ENCODE measurements at regions not wholly inside any gene's neighbourhood (a gene's known extent, or its start where the extent isn't known, plus 50 kb on each side); places are given as distances from the start of the nearest gene placed in this dataset.

GRCh38 chr6:16930432-16930831, 169.2 kb upstream of the ATXN1 start:
- no peak overlapping the region for H3K27ac ChIP-seq
- no peak overlapping the region for H3K4me2 ChIP-seq
- H3K36me3 ChIP-seq = no peaks in the 10 kb centered on the region
- no peak for TF ChIP-seq Cebpa-rat (IDR thresholded peaks at IDR 0.05)
- H3K27me3 ChIP-seq = no peaks in the 10 kb centered on the region
- H4K20me1 ChIP-seq = no peaks in the 10 kb centered on the region
- H3K9me3 ChIP-seq (replicated peaks in 1 of 11) = no peaks in the 10 kb centered on the region
- H3K4me1 ChIP-seq = no peaks in the 10 kb centered on the region
- H3K9ac ChIP-seq = no peak overlapping the region
- no peak overlapping the region for H3K4me3 ChIP-seq

- H3K4me1 ChIP-seq = no peaks in the 10 kb centered on the region
- no peaks in the 10 kb centered on the region for H3K36me3 ChIP-seq
- no peak for TF ChIP-seq Cebpa-rat (IDR thresholded peaks at IDR 0.05)
- no peaks in the 10 kb centered on the region for H4K20me1 ChIP-seq
- no peak overlapping the region for H3K9ac ChIP-seq
- H3K27me3 ChIP-seq = no peaks in the 10 kb centered on the region
- no peak overlapping the region for H3K27ac ChIP-seq
- H3K9me3 ChIP-seq (replicated peaks in 1 of 11) = no peaks in the 10 kb centered on the region
- H3K4me3 ChIP-seq = no peak overlapping the region
- no peak overlapping the region for H3K4me2 ChIP-seq
Measured at GRCh38 chr6:16929809-16930208, 168.5 kb upstream of the ATXN1 start.

DNA sequence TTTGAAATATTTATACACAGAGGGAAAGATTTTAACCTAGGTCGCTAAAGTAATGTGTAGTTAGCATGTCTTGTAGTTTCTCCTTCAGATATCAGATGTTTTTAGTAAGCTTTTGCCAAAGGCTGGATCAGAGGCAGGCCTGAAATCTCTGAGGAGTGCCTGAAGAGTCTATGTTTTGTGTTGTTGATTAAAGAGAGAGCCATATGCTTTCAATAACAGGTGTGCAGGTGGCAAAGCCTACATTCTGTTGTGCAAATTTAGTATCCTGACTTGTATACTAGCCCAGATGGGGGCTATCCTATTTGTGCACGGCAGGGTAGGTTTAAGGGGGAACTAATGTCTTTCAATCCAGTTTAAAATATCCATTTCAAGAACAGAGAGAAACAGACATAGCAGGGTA, 167.1 kb upstream of the ATXN1 start:
- no peaks in the 10 kb centered on the region for H3K9me3 ChIP-seq (replicated peaks in 1 of 11)
- H3K4me2 ChIP-seq = no peak overlapping the region
- H3K4me3 ChIP-seq = no peak overlapping the region
- H3K36me3 ChIP-seq = no peaks in the 10 kb centered on the region
- H3K9ac ChIP-seq = no peak overlapping the region
- H4K20me1 ChIP-seq = no peaks in the 10 kb centered on the region
- no peaks in the 10 kb centered on the region for H3K4me1 ChIP-seq
- no peak overlapping the region for H3K27ac ChIP-seq
- no peak for TF ChIP-seq Cebpa-rat (IDR thresholded peaks at IDR 0.05)
- H3K27me3 ChIP-seq = no peaks in the 10 kb centered on the region

GRCh38 chr6:16927205-16927604, 165.9 kb upstream of the ATXN1 start:
- Histone ChIP-seq H3K4me2 (no peak overlapping the region), H3K4me1 (no peaks in the 10 kb centered on the region), H3K9me3 (replicated peaks in 1 of 11) (no peaks in the 10 kb centered on the region; a peak in 1 of 22 replicates), H3K27me3 (no peaks in the 10 kb centered on the region), H3K27ac (no peak overlapping the region), H3K4me3 (no peak overlapping the region), H4K20me1 (no peaks in the 10 kb centered on the region), H3K36me3 (no peaks in the 10 kb centered on the region), H3K9ac (no peak overlapping the region)
- no peak for TF ChIP-seq Cebpa-rat (IDR thresholded peaks at IDR 0.05)

DNA sequence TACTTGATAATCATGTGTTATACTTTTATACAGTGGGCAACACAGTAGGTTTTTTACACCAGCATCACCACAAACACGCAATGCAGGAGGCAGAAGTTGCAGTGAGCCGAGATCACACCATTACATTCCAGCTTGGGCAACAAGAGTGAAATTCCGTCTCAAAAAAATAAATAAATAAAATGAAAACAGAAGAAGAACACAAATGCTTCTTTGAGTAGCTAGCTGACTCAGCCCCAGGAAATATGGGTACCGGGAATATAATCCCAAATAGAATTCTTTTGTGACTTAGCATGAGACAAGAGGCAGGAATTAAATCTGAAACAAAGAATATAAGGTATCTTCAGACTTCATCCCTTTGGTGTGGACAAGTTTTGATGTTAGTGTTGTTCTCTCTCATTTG, 164.2 kb upstream of the ATXN1 start:
- Histone ChIP-seq H3K9me3 (replicated peaks in 1 of 11) (no peaks in the 10 kb centered on the region; a peak in 1 of 22 replicates), H3K9ac (no peak overlapping the region), H3K27ac (no peak overlapping the region), H3K4me1 (no peaks in the 10 kb centered on the region), H3K27me3 (no peaks in the 10 kb centered on the region), H3K4me3 (no peak overlapping the region), H3K4me2 (no peak overlapping the region), H3K36me3 (no peaks in the 10 kb centered on the region), H4K20me1 (no peaks in the 10 kb centered on the region)
- TF ChIP-seq Cebpa-rat (IDR thresholded peaks at IDR 0.05) = no peak

DNA sequence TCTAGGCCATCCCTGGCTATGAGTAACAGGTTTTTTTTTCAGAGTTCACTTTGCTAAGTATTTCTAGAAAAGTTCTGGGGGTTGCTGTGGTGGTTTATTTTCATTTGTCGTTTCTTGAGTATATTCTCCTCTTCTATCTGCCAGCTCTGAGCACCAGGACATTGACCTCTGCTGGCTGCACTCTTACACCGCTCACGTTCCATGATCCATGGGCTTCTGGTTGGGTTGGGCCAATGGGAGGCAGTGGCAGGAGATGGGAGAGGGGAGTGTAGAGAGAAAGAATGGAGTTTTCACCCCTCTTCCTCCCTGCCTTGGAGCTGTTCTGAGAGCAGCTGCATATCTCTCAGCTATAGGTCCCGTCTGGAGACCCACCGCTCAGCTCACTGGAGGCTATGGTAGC, 161.0 kb upstream of the ATXN1 start:
- no peak overlapping the region for H3K9ac ChIP-seq
- no peaks in the 10 kb centered on the region for H3K36me3 ChIP-seq
- H3K4me3 ChIP-seq = no peak overlapping the region
- no peak overlapping the region for H3K27ac ChIP-seq
- H3K4me2 ChIP-seq = no peak overlapping the region
- no peaks in the 10 kb centered on the region for H3K27me3 ChIP-seq
- H3K4me1 ChIP-seq = no peaks in the 10 kb centered on the region
- H4K20me1 ChIP-seq = no peaks in the 10 kb centered on the region
- no peaks in the 10 kb centered on the region; a peak in 1 of 22 replicates for H3K9me3 ChIP-seq (replicated peaks in 1 of 11)
- no peak for TF ChIP-seq Cebpa-rat (IDR thresholded peaks at IDR 0.05)

DNA sequence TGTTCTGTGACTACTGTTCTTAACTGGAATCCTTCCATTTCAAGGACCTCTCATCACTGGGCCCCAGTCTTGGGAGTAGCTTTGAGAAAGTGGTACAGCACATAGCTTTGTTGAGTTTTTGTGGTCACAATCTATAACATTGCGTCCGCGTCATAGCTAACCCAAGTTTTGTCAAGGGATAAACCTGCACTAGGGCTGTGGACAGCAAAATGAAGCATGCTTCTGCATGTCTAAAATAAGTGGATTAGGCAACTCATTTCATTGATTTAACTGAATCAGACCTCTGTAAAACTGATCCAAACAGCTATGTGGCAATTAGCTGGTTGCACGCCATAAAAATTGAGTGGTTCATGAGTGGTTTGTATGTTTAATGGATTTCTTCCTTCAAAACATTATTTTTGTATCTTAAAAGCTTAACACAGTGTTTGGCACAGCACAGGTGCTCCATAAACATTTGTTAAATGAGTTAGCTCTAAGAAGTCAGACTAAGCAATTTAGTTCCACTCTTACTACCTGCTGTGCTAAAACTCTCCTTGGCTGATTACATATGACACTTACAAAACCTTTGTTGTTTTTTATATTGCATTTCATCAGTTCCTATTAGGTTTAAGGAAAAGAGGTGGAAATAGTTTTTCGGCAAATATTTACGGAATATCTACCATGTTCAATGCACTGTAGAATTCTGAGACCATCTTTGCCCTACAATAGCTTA, 160.3 kb upstream of the ATXN1 start:
- TF ChIP-seq Cebpa-rat (IDR thresholded peaks at IDR 0.05) = no peak
- H3K4me2 ChIP-seq = no peak overlapping the region
- H3K4me1 ChIP-seq = no peaks in the 10 kb centered on the region
- no peak overlapping the region for H3K4me3 ChIP-seq
- H3K9me3 ChIP-seq (replicated peaks in 1 of 11) = no peaks in the 10 kb centered on the region; a peak in 1 of 22 replicates
- H3K27me3 ChIP-seq = no peaks in the 10 kb centered on the region
- no peaks in the 10 kb centered on the region for H3K36me3 ChIP-seq
- no peaks in the 10 kb centered on the region for H4K20me1 ChIP-seq
- no peak overlapping the region for H3K9ac ChIP-seq
- no peak overlapping the region for H3K27ac ChIP-seq

DNA sequence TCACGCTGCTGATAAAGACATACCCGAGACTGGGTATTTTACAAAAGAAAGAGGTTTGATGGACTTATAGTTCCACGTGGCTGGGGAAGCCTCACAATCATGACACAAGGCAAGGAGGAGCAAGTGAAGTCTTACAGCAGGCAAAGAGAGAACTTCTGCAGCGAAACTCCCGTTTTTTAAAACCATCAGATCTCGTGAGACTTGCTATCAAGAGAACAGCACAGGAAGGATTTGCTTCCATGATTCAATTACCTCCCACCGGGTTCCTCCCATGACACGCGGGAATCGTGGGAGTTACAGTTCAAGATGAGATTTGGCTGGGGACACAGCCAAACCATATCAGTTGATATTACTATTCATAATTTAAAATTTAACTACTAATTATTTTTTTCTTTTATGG, 157.3 kb upstream of the ATXN1 start:
- H3K27ac ChIP-seq = no peak overlapping the region
- H3K27me3 ChIP-seq = no peaks in the 10 kb centered on the region
- H3K9ac ChIP-seq = no peak overlapping the region
- H4K20me1 ChIP-seq = no peaks in the 10 kb centered on the region
- H3K36me3 ChIP-seq = no peaks in the 10 kb centered on the region
- no peak overlapping the region for H3K4me2 ChIP-seq
- H3K4me3 ChIP-seq = no peak overlapping the region
- TF ChIP-seq Cebpa-rat (IDR thresholded peaks at IDR 0.05) = no peak
- H3K4me1 ChIP-seq = no peaks in the 10 kb centered on the region
- H3K9me3 ChIP-seq (replicated peaks in 1 of 11) = peaks cover 10 to 19% (median 14%) of the 10 kb centered on the region in 11 experiments; a peak in 21 of 22 replicates

DNA sequence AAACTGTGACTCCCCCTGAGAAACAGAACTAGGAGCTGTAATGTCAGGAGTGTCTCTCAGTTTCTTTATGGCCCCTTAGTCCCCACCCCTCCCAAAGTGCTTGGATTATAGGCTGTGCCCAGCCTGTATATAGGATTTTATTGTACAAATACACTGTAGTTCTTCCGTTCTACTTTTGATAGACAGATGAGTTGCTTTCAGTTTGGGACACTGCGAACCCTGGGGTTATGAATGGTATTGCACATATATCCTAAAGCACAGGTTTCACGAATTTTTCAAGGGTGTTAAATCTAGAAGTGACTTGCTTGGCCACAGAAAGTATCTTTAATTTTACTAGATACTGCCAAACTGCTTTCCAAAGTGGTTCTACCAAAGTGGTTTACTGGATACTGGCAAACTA, 152.9 kb upstream of the ATXN1 start:
- Histone ChIP-seq H3K9ac (no peak overlapping the region), H3K36me3 (no peaks in the 10 kb centered on the region), H3K9me3 (replicated peaks in 1 of 11) (peaks cover 22 to 37% (median 30%) of the 10 kb centered on the region in 11 experiments), H3K4me3 (no peak overlapping the region), H3K27me3 (no peaks in the 10 kb centered on the region), H4K20me1 (no peaks in the 10 kb centered on the region), H3K4me1 (peaks cover 0 to 12% (median 0%) of the 10 kb centered on the region in 10 experiments; a peak in 3 of 20 replicates), H3K27ac (no peak overlapping the region), H3K4me2 (no peak overlapping the region)
- no peak for TF ChIP-seq Cebpa-rat (IDR thresholded peaks at IDR 0.05)

DNA sequence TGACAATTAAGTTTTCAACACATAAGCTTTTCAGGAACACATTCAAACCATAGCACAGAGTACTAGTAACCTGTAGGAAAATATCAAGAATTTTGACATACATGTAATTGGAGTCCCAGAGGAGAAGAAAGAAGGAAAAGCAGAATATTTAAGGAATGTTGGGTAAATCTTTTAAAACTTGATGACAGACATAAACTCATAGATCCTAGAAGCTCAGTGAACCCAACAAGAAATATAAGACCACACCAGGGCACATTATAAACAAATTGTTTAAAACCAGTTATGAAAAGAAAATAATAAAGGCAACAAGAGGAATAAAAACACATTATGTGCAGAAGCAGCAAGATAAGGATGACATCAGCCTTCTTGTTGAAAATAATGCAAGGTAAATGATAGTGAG, 151.5 kb upstream of the ATXN1 start:
- H3K27ac ChIP-seq = no peak overlapping the region
- no peak for TF ChIP-seq Cebpa-rat (IDR thresholded peaks at IDR 0.05)

More for the DNA sequence above, 151.5 kb upstream of the ATXN1 start:
- H3K27me3 ChIP-seq = no peaks in the 10 kb centered on the region
- H3K4me3 ChIP-seq = no peak overlapping the region
- no peaks in the 10 kb centered on the region for H4K20me1 ChIP-seq
- H3K36me3 ChIP-seq = no peaks in the 10 kb centered on the region
- H3K9me3 ChIP-seq (replicated peaks in 1 of 11) = peaks cover 22 to 37% (median 30%) of the 10 kb centered on the region in 11 experiments
- peaks cover 0 to 17% (median 2%) of the 10 kb centered on the region in 10 experiments; a peak in 6 of 20 replicates for H3K4me1 ChIP-seq
- H3K4me2 ChIP-seq = no peak overlapping the region
- H3K9ac ChIP-seq = no peak overlapping the region

Data from BLaER1 treated with 17β-estradiol and CSF1 and Interleukin-3, amounts not matched to agents 10 nM and 100 nM (cell line).